NCI-H2196 (cell line): ENCODE measurements at regions not wholly inside any gene's neighbourhood (a gene's known extent, or its start where the extent isn't known, plus 50 kb on each side); places are given as distances from the start of the nearest gene placed in this dataset.

ENCODE experiments used
- DNase-seq: peaks from one replicate; lab custom pipeline; 2025; ENCODE audit not compliant: unreplicated experiment; lab: John Stamatoyannopoulos, UW

- no peak for DNase-seq
These were observed 180.2 kb downstream of the SOCS6 start for GRCh38 chr18:70468861-70469547.

GRCh38 chr18:70464343-70465114, 175.7 kb downstream of the SOCS6 start:
- peak; percentile 80 for DNase-seq

- no peak for DNase-seq
These were observed 174.2 kb downstream of the SOCS6 start for GRCh38 chr18:70463085-70463484.

- DNase-seq = no peak
These were observed 173.2 kb downstream of the SOCS6 start for GRCh38 chr18:70462078-70462439.

- no peak for DNase-seq
These were observed 172.7 kb downstream of the SOCS6 start for GRCh38 chr18:70461323-70462077.

GRCh38 chr18:70459731-70460130, 170.9 kb downstream of the SOCS6 start:
- no peak for DNase-seq

GRCh38 chr18:70459251-70459650, 170.4 kb downstream of the SOCS6 start:
- DNase-seq = no peak

- DNase-seq = no peak
These were observed 168.9 kb downstream of the SOCS6 start for GRCh38 chr18:70457788-70458187.

GRCh38 chr18:70457223-70457622, 168.4 kb downstream of the SOCS6 start:
- DNase-seq = no peak

- no peak for DNase-seq
These were observed 167.5 kb downstream of the SOCS6 start for GRCh38 chr18:70456376-70456775.

- no peak for DNase-seq
These were observed 166.9 kb downstream of the SOCS6 start for GRCh38 chr18:70455731-70456130.

- peak; percentile 68 for DNase-seq
These were observed 166.0 kb downstream of the SOCS6 start for GRCh38 chr18:70454704-70455322.

GRCh38 chr18:70453058-70453775, 164.4 kb downstream of the SOCS6 start:
- no peak for DNase-seq

GRCh38 chr18:70452501-70452900, 163.7 kb downstream of the SOCS6 start:
- DNase-seq = no peak

GRCh38 chr18:70450426-70451253, 161.8 kb downstream of the SOCS6 start:
- DNase-seq = no peak

GRCh38 chr18:70448588-70448987, 159.7 kb downstream of the SOCS6 start:
- DNase-seq = no peak

GRCh38 chr18:70446063-70446462, 157.2 kb downstream of the SOCS6 start:
- no peak for DNase-seq

- no peak for DNase-seq
These were observed 154.1 kb downstream of the SOCS6 start for GRCh38 chr18:70442933-70443332.

GRCh38 chr18:70432804-70433400, 144.1 kb downstream of the SOCS6 start:
- no peak for DNase-seq
